ENCODE measurements at regions not wholly inside any gene's neighbourhood (a gene's known extent, or its start where the extent isn't known, plus 50 kb on each side); places are given as distances from the start of the nearest gene placed in this dataset.

DNA sequence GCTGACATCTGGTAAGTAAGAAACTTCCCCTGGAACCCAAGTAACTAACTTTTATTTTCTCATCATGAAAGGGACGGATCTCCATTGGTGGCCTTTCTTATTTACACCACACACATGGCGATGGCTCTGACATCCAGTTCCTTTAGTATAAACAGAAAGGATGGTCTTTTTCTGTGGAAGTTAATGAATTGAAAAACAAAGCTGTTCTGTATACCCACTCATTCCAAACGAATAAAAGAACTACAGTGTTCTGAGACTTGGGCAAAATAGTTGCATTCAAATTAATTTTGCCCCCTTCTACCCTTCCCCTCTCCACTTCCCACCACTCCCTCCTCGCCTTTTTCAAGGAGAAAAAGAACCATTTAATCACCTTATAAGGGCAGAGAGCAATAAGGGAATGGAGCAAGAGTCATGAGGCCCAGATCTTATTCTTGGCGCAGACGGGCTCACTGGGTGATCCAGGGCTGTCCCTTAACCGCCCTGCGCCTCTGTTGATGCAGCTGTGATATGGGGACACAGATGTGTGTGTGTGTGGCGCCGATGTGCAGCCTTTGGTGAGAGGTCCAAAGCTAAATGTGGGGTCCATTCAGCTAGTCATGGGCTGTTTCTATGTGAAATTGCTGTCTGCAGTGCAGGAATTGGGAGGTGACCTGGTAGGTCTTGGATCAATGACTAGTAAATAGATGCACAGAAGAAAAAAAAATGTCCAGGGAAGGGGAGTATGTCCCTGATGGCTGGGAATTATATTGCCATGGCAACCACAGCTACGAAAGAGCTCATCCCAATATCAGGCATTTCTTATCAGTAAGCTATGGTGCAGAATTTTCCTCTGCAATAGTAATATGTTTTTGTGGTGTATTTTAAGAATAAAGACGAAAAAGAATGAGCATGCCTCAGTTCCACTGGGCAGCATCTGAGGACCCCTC lies 141.5 kb upstream of the ERCC6L2 start:
- no peak overlapping the region for H3K4me3 ChIP-seq (ENCODE audit: low read depth, low read length)
- DNase-seq (ENCODE audit: low read depth): no peak
- TF ChIP-seq, protein P1, sequence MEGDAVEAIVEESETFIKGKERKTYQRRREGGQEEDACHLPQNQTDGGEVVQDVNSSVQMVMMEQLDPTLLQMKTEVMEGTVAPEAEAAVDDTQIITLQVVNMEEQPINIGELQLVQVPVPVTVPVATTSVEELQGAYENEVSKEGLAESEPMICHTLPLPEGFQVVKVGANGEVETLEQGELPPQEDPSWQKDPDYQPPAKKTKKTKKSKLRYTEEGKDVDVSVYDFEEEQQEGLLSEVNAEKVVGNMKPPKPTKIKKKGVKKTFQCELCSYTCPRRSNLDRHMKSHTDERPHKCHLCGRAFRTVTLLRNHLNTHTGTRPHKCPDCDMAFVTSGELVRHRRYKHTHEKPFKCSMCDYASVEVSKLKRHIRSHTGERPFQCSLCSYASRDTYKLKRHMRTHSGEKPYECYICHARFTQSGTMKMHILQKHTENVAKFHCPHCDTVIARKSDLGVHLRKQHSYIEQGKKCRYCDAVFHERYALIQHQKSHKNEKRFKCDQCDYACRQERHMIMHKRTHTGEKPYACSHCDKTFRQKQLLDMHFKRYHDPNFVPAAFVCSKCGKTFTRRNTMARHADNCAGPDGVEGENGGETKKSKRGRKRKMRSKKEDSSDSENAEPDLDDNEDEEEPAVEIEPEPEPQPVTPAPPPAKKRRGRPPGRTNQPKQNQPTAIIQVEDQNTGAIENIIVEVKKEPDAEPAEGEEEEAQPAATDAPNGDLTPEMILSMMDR (IDR thresholded peaks at IDR 0.05; ENCODE audit: low read depth, low read length, missing control alignments): no peak
- in situ Hi-C loops (cut with HindIII; ENCODE audit: low sequenced_read_pairs): loop anchor here (5.0 kb wide), 1 partner anchor 72 kb away; no protein-coding TSS in a partner anchor

DNA sequence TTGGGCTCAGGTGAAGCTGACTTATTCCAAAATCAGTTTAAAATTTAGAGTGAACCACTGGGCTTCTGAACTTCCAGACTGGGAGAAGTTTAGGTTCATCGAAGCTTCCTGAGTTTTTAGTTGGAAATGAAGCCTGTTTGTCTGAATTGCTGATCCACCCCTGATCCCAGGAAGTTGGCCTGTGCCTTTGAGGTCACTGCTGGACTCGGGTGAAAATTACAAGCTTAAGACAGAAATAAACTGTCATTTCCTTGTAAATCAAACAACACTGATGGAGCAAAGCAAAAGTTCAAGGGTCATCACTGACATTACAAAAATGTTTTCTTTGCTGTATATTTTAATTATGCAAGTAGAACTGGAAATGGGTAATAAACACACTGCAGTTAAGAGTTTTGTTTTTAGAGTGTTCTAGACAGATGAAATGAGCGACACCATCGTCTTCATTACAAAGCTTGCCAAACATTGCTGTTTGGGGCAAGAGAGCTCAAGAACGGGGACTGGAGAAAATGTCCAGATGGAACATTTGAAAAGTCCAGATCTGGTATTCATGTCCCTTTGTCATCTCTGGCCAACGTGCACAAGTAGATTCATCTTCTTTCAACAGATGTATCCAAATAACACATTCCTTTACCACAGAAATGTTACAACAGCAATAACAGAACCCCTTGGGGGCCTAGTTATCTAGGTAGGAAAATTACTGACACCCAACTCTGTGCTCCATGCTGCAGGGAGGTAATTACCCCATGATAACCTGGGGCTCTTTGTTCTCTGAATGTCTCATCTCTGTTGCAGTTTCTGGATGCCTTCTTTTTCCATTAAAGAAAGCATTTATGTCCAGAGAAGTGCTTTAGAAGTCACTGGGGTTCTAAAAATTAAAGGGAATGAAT lies 142.4 kb upstream of the ERCC6L2 start:
- in situ Hi-C loops (cut with HindIII; ENCODE audit: low sequenced_read_pairs): loop anchor here (5.0 kb wide), 1 partner anchor 71 kb away; no protein-coding TSS in a partner anchor
- TF ChIP-seq, protein P1 (IDR thresholded peaks at IDR 0.05; ENCODE audit: low read depth, low read length, missing control alignments): no peak
- DNase-seq (ENCODE audit: low read depth): no peak
- no peak overlapping the region for H3K4me3 ChIP-seq (ENCODE audit: low read depth, low read length)

DNA sequence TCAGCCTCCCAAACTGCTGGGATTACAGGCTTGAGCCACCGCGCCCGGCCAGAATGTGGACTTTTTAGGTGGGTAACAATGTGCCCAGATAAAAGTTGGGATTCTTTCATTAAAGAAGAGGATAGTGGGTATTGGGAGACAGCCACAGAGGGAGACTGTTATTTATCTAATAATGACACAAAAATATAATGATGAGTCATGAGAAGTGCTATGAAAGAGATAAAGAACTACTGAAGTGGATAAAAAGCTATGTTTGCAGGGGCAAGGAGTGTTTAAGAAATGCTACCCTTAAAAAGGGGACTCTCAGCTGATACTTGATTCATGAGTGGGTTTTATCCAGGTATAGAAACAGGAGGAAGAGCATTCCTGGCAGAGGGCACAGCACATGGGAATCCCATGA lies 143.6 kb upstream of the ERCC6L2 start:
- no peak for DNase-seq (ENCODE audit: low read depth)
- H3K4me3 ChIP-seq (ENCODE audit: low read depth, low read length): no peak overlapping the region
- in situ Hi-C loops (cut with HindIII; ENCODE audit: low sequenced_read_pairs): loop anchor here (5.0 kb wide), 1 partner anchor 70 kb away; no protein-coding TSS in a partner anchor
- TF ChIP-seq, protein P1 (IDR thresholded peaks at IDR 0.05; ENCODE audit: low read depth, low read length, missing control alignments): no peak

DNA sequence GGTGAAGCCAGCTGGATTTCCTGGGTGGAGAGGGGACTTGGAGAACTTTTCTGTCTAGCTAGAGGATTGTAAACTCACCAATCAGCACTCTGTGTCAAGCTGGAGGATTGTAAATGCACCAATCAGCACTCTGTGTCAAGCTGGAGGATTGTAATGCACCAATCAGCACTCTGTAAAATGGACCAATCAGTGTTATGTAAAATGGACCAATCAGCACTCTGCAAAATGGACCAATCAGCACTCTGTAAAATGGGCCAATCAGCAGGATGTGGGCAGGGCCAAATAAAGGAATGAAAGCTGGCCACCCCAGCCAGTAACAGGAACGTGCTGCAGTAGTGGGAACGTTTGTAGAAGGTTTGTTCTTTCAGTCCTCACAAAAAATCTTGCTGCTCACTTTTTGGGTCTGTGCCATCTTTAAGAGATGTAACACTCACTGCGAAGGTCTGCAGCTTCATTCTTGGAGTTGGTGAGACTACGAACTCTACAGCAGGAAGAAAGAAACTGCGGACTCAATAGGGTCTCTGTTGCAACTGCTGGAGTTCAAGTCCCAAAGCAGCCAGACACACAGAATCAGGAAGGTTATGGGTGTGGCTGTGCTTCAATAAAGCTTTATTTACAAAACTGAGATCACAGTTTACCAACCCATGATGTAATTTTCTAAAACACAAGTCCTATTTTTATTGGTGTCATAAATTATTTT lies 145.7 kb upstream of the ERCC6L2 start:
- TF ChIP-seq, protein P1 (IDR thresholded peaks at IDR 0.05; ENCODE audit: low read depth, low read length, missing control alignments): no peak
- DNase-seq (ENCODE audit: low read depth): no peak
- in situ Hi-C loops (cut with HindIII; ENCODE audit: low sequenced_read_pairs): loop anchor here (5.0 kb wide), 1 partner anchor 68 kb away; no protein-coding TSS in a partner anchor
- no peak overlapping the region for H3K4me3 ChIP-seq (ENCODE audit: low read depth, low read length)

DNA sequence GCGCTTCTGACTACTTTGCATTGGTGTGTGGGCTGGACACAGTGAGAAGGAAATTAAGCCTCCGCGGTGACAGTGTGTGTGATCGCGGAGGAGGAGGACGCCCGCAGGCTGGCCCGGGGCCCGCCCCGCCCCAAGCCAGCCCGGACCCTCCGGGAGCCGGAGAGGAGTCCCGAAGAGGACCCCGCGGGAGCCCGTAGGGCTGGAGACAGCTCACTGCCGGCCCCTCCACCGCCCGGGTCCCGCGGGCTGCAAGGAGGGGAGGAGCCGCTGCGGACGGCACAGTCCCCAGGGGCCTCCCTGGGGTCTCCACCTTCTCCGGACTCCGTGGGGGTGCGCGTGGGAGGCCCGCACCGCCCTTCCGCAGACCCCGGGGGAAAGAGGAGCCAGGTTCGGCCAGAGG lies 146.4 kb upstream of the ERCC6L2 start:
- no peak for DNase-seq (ENCODE audit: low read depth)
- no peak overlapping the region for H3K4me3 ChIP-seq (ENCODE audit: low read depth, low read length)
- in situ Hi-C loops (cut with HindIII; ENCODE audit: low sequenced_read_pairs): no loop called here
- TF ChIP-seq, protein P1 (IDR thresholded peaks at IDR 0.05; ENCODE audit: low read depth, low read length, missing control alignments): no peak

Data from astrocyte of the cerebellum (primary cell).